Mucosa of stomach (tissue), 1 donor: ENCODE measurements at regions not wholly inside any gene's neighbourhood (a gene's known extent, or its start where the extent isn't known, plus 50 kb on each side); places are given as distances from the start of the nearest gene placed in this dataset.
"Not testable (repeated sequence)": the region's sequence is repeated elsewhere in the genome, so short reads cannot be mapped to it uniquely, and the experiment has no call there.

Source experiments
- H3K27me3 ChIP-seq: one replicate; pipeline ENCODE4 v1.7.0; 2013; ENCODE audit warnings: mild to moderate bottlenecking, low read length; ENCODE audit not compliant: control insufficient read depth, insufficient read depth
- H3K36me3 ChIP-seq: one replicate; pipeline ENCODE4 v1.7.0; 2013; ENCODE audit warnings: low read length; ENCODE audit not compliant: control insufficient read depth, insufficient read depth
- H3K4me1 ChIP-seq: one replicate; pipeline ENCODE4 v1.7.0; 2013; ENCODE audit warnings: mild to moderate bottlenecking, low read length; ENCODE audit not compliant: control insufficient read depth, insufficient read depth
- H3K4me3 ChIP-seq: one replicate; pipeline ENCODE4 v1.7.0; 2013; ENCODE audit warnings: low read length
- H3K9ac ChIP-seq: one replicate; pipeline ENCODE4 v1.7.0; 2013; ENCODE audit warnings: mild to moderate bottlenecking, low read length, moderate library complexity
- H3K9me3 ChIP-seq: one replicate; pipeline ENCODE4 v1.7.0; 2013; ENCODE audit warnings: mild to moderate bottlenecking, low read length, moderate library complexity; ENCODE audit not compliant: control insufficient read depth
- donor health status: Pancreatic carcinoma.

DNA sequence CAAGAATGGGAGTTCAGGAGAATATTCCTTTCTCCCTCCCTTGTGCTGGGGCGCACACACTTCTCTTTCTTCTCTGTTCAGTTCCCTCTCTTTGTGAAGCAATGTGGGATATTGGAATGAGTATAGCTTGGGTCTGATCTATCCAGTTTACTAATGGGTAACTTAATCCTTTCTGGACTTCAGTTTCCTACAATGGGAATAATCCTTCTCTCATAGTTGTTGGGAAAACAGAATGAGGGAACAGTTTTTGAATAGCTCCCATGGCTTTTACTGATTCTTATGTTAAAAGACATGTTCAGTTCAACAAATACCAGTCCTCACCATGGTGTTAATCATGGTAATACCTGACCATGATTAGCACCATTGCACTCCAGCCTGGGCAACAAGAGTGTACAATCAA is 93.1 kb downstream of the ARL4C start:
- H3K9me3 ChIP-seq = no peaks in the 10 kb centered on the region
- no peak overlapping the region for H3K4me3 ChIP-seq
- no peaks in the 10 kb centered on the region for H3K27me3 ChIP-seq
- peaks cover 10% of the 10 kb centered on the region for H3K4me1 ChIP-seq
- H3K36me3 ChIP-seq = no peaks in the 10 kb centered on the region
- H3K9ac ChIP-seq = no peak overlapping the region

GRCh38 chr2:234403074-234403473 is 93.8 kb downstream of the ARL4C start:
- Histone ChIP-seq H3K4me1 (peaks cover 10% of the 10 kb centered on the region), H3K9ac (no peak overlapping the region), H3K4me3 (no peak overlapping the region), H3K27me3 (no peaks in the 10 kb centered on the region), H3K9me3 (no peaks in the 10 kb centered on the region), H3K36me3 (no peaks in the 10 kb centered on the region)

DNA sequence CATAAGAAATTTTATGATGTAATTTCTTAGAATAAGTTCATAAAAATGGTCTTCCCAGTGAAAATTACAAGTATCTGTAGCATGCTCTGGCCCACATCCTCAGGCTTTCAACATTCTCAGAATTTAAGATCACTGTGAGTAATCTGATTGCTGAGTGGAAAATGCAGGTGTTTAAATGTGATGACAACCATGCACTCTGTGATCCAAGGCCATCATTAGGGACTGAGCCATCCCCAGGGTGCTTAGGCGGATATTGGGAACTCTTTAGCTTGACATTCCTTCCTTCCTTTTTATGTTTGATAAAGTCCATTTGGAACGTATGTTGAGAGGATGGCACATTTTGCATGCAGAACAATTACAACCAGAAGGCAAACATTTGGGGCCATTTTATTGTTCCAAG is 95.5 kb downstream of the ARL4C start:
- H3K9ac ChIP-seq = no peak overlapping the region
- H3K4me3 ChIP-seq = no peak overlapping the region
- H3K36me3 ChIP-seq = no peaks in the 10 kb centered on the region
- peaks cover 10% of the 10 kb centered on the region for H3K4me1 ChIP-seq
- no peaks in the 10 kb centered on the region for H3K27me3 ChIP-seq
- H3K9me3 ChIP-seq = no peaks in the 10 kb centered on the region

- no peaks in the 10 kb centered on the region for H3K36me3 ChIP-seq
- H3K4me1 ChIP-seq = no peaks in the 10 kb centered on the region
- H3K9ac ChIP-seq = no peak overlapping the region
- H3K27me3 ChIP-seq = no peaks in the 10 kb centered on the region
- no peak overlapping the region for H3K4me3 ChIP-seq
- no peaks in the 10 kb centered on the region for H3K9me3 ChIP-seq
These were observed 97.2 kb downstream of the ARL4C start for GRCh38 chr2:234399451-234400246.

DNA sequence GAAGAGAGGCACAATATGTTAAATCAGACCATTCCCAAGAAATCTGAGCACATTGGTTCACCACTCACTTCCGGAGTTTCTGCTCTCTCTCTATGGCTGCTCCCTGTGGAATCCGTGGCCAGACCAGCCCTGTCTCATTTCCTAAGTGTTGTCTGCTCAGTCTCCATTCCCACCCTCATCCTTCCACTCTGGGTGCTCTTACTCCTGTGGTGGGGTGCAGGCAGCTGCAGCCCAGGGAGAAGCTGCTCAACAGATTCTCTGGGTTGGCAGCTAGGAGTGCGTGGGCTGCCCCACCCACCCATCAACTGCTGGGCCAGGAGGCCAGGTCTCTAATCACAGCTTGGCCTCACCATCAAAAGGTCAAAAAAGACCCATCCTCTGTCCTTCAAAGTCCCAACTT is 98.3 kb downstream of the ARL4C start:
- Histone ChIP-seq H3K27me3 (no peaks in the 10 kb centered on the region), H3K36me3 (no peaks in the 10 kb centered on the region), H3K4me1 (no peaks in the 10 kb centered on the region), H3K4me3 (no peak overlapping the region), H3K9me3 (no peaks in the 10 kb centered on the region), H3K9ac (no peak overlapping the region)

GRCh38 chr2:234395891-234396420 is 100.9 kb downstream of the ARL4C start:
- Histone ChIP-seq H3K4me1 (no peaks in the 10 kb centered on the region), H3K9me3 (no peaks in the 10 kb centered on the region), H3K36me3 (no peaks in the 10 kb centered on the region), H3K4me3 (no peak overlapping the region), H3K27me3 (no peaks in the 10 kb centered on the region), H3K9ac (no peak overlapping the region)

- Histone ChIP-seq H3K27me3 (no peaks in the 10 kb centered on the region), H3K9me3 (no peaks in the 10 kb centered on the region), H3K4me3 (no peak overlapping the region), H3K9ac (no peak overlapping the region), H3K36me3 (no peaks in the 10 kb centered on the region), H3K4me1 (no peaks in the 10 kb centered on the region)
These were observed 102.4 kb downstream of the ARL4C start for GRCh38 chr2:234394450-234394849.

- no peaks in the 10 kb centered on the region for H3K9me3 ChIP-seq
- H3K36me3 ChIP-seq = no peaks in the 10 kb centered on the region
- no peak overlapping the region for H3K4me3 ChIP-seq
- H3K9ac ChIP-seq = no peak overlapping the region
- no peaks in the 10 kb centered on the region for H3K4me1 ChIP-seq
- H3K27me3 ChIP-seq = no peaks in the 10 kb centered on the region
These were observed 103.5 kb downstream of the ARL4C start for GRCh38 chr2:234393354-234393753.

- Histone ChIP-seq H3K9ac (no peak overlapping the region), H3K4me3 (no peak overlapping the region), H3K9me3 (no peaks in the 10 kb centered on the region), H3K36me3 (no peaks in the 10 kb centered on the region), H3K27me3 (peaks cover under 1% of the 10 kb centered on the region), H3K4me1 (no peaks in the 10 kb centered on the region)
These were observed 104.8 kb downstream of the ARL4C start for GRCh38 chr2:234392041-234392615.

GRCh38 chr2:234391625-234392024 is 105.3 kb downstream of the ARL4C start:
- Histone ChIP-seq H3K4me1 (no peaks in the 10 kb centered on the region), H3K27me3 (peaks cover 3% of the 10 kb centered on the region), H3K9me3 (no peaks in the 10 kb centered on the region), H3K36me3 (no peaks in the 10 kb centered on the region), H3K9ac (no peak overlapping the region), H3K4me3 (no peak overlapping the region)

DNA sequence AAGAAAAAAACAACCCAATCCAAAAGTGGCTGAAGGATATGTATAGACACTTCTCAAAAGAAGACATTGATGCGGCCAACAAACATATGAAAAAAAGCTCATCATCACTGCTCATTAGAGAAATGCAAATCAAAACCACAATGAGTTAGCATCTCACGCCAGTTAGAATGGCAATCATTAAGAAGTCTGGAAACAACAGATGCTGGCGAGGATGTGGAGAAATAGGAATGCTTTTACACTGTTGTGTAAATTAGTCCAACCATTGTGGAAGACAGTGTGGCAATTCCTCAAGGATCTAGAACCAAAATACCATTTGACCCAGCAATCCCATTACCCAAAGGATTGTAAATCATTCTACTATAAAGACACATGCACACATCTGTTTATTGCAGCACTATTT is 107.2 kb downstream of the ARL4C start:
- not testable (repeated sequence) for H3K9ac ChIP-seq, H3K27me3 ChIP-seq, H3K4me3 ChIP-seq, H3K4me1 ChIP-seq, H3K36me3 ChIP-seq, H3K9me3 ChIP-seq

DNA sequence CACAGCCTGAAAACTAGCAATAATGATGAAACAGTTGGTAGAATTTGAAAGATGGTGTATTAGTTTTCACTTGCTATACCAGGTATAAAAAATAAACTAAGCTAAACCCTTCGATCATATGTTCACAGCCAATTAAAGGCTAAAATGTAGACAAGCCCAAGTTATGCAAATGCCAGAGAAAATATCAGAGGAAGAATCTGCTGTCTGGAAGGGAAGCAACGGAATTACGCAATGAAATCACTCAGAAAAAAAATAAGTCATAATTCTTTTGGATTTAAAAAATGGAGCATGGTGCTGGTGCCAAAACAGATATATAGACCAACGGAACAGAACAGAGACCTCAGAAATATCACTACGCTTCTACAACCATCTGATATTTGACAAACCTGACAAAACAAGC is 108.3 kb downstream of the ARL4C start:
- Histone ChIP-seq H3K27me3 (peaks cover 3% of the 10 kb centered on the region), H3K4me1 (no peaks in the 10 kb centered on the region), H3K9me3 (no peaks in the 10 kb centered on the region), H3K9ac (no peak overlapping the region), H3K36me3 (no peaks in the 10 kb centered on the region), H3K4me3 (no peak overlapping the region)
